Tibial nerve (tissue), 4 donors: ENCODE measurements at regions not wholly inside any gene's neighbourhood (a gene's known extent, or its start where the extent isn't known, plus 50 kb on each side); places are given as distances from the start of the nearest gene placed in this dataset.
A peak's percentile ranks its signal among the peaks of the same experiment; 100 is the strongest.

Source experiments
- DNase-seq, 2 donors: peaks; one replicate each; pipeline ENCODE4 v3.0.0-alpha.2; 2019; ENCODE audit warnings: low spot score in 2 of 2
- H3K27ac ChIP-seq, 4 donors: fragments of 200-600 bp; sonication (generic) in 3 of 4; one replicate each; pipeline ENCODE4 v1.5.1; 2017 to 2019; ENCODE audit warnings: mild to moderate bottlenecking in 1 of 4
- H3K27me3 ChIP-seq, 2 donors: fragments of 200-600 bp; sonication (generic) in 1 of 2; one replicate each; pipeline versions ENCODE4 v1.5.1 to v1.6.0; 2017 to 2019
- H3K36me3 ChIP-seq, 3 donors: fragments of 200-600 bp; sonication (generic); one replicate each; pipeline ENCODE4 v1.5.1; 2018 to 2019
- H3K4me1 ChIP-seq, 4 donors: fragments of 200-600 bp; sonication (generic) in 3 of 4; one replicate each; pipeline ENCODE4 v1.5.1; 2017 to 2019
- H3K4me3 ChIP-seq, 4 donors: fragments of 200-600 bp; sonication (generic) in 3 of 4; one replicate each; pipeline ENCODE4 v1.5.1; 2017 to 2019; ENCODE audit warnings: mild to moderate bottlenecking in 1 of 4, moderate library complexity in 1 of 4
- H3K9me3 ChIP-seq, 4 donors: fragments of 200-600 bp; sonication (generic) in 3 of 4; one replicate each; pipeline ENCODE4 v1.5.1; 2017 to 2019
- EP300 ChIP-seq, 2 donors: sonication (generic); formaldehyde crosslinking; IDR thresholded peaks; one replicate each; pipeline ENCODE4 v1.6.1; 2017; ENCODE audit warnings: antibody characterized with exemption in 2 of 2, mild to moderate bottlenecking in 1 of 2
- POLR2A ChIP-seq, 2 donors: fragments of 450-650 bp; IDR thresholded peaks; one replicate each; pipeline ENCODE4 v1.6.1; 2017; ENCODE audit warnings: antibody characterized with exemption in 2 of 2, mild to moderate bottlenecking in 2 of 2, moderate library complexity in 2 of 2
- WGBS, 2 donors: methylation state at CpG; one replicate each; pipeline ENCODE4 v1.1.5; 2018; 5-methylcytosine and 5-hydroxymethylcytosine counted together
- TF ChIP-seq, protein P1 (sequence below), 5 experiments: fragments of 200-600 bp in 3 of 5; fragments of 450-650 bp in 2 of 5; sonication (generic) in 3 of 5; IDR thresholded peaks; one replicate each; pipeline ENCODE4 v1.5.1; 2016 to 2019; ENCODE audit warnings: antibody characterized with exemption in 5 of 5, mild to moderate bottlenecking in 3 of 5, moderate library complexity in 2 of 5

DNA sequence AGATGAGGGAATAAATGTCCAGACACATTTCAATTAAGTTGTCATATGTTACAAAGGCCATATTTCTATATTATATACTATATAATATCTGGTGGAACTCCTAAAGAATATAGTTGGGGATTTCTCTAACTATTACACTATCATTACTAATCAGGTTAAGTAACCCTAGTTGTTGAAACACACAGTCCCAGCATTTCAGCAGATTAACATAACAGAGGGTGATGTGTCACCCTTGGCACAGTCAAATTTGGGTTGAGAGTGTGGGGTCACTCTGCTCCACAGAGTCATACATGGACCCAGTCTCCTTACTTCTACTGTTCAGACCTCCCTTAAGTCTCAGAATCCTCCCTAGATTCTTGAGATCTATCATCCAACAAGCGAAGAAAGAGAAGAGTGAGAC lies 496.4 kb upstream of the MDFIC2 start:
- Histone ChIP-seq H3K9me3 (no peaks in the 10 kb centered on the region), H3K27me3 (no peaks in the 10 kb centered on the region), H3K36me3 (no peaks in the 10 kb centered on the region), H3K4me3 (no peak overlapping the region), H3K27ac (no peak overlapping the region), H3K4me1 (peaks cover 0 to 9% (median 0%) of the 10 kb centered on the region in 4 donors)
- 91 to 96% methylated on average over 1 of the region's 1 CpG for WGBS, 2 donors
- DNase-seq, result no peak
- no peak for TF ChIP-seq POLR2A (IDR thresholded peaks at IDR 0.05)
- no peak for TF ChIP-seq EP300 (IDR thresholded peaks at IDR 0.05)
- TF ChIP-seq, protein P1, sequence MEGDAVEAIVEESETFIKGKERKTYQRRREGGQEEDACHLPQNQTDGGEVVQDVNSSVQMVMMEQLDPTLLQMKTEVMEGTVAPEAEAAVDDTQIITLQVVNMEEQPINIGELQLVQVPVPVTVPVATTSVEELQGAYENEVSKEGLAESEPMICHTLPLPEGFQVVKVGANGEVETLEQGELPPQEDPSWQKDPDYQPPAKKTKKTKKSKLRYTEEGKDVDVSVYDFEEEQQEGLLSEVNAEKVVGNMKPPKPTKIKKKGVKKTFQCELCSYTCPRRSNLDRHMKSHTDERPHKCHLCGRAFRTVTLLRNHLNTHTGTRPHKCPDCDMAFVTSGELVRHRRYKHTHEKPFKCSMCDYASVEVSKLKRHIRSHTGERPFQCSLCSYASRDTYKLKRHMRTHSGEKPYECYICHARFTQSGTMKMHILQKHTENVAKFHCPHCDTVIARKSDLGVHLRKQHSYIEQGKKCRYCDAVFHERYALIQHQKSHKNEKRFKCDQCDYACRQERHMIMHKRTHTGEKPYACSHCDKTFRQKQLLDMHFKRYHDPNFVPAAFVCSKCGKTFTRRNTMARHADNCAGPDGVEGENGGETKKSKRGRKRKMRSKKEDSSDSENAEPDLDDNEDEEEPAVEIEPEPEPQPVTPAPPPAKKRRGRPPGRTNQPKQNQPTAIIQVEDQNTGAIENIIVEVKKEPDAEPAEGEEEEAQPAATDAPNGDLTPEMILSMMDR (IDR thresholded peaks at IDR 0.05), result no peak

DNA sequence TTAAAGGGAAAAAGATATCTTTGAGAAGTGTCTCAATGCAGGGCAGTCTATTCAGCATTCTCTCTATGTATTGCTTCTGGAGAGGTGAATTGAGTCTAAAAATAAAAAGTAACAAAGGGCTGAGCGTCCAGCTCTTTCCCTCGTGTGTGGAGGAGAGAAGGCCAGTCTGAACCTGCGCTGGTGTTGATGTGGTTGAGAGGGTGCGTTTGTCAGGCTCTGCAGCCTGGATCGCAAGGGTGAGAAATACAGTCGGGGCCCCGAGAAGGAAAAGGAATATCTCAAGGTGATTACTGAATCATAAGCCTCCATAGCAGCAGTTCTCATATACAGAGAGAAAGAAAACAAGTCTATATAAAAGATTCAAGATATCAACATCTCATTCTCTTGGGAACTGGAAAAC lies 494.1 kb upstream of the MDFIC2 start:
- WGBS, 2 donors, result 89% methylated on average over 7 of the region's 7 CpGs
- no peak for DNase-seq
- no peak for TF ChIP-seq EP300 (IDR thresholded peaks at IDR 0.05)
- TF ChIP-seq POLR2A (IDR thresholded peaks at IDR 0.05), result no peak
- TF ChIP-seq, protein P1 (IDR thresholded peaks at IDR 0.05), result no peak

DNA sequence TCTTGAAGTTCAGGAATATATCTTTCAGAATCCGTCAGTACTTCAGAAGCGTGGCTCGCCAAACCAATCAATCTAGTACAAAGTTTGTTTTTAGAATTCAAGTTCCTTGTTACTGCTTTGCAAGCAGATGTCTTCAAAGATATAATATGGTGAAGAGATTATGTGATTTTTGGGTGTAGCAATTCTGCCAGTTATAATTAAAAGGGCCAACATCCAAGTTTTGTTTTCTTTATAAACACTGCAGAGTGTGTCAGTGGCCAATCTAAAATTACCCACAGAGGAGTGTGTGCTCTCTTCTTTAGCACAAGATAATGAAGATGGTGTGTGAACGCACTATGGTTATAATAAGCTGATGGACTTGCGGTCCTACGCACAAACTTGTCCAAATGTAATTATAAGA lies 493.6 kb upstream of the MDFIC2 start:
- 90 to 91% methylated on average over 6 of the region's 6 CpGs for WGBS, 2 donors
- no peaks in the 10 kb centered on the region for H3K36me3 ChIP-seq
- no peaks in the 10 kb centered on the region for H3K9me3 ChIP-seq
- no peak overlapping the region for H3K4me3 ChIP-seq
- no peak overlapping the region for H3K27ac ChIP-seq
- H3K27me3 ChIP-seq, result no peaks in the 10 kb centered on the region
- TF ChIP-seq POLR2A (IDR thresholded peaks at IDR 0.05) (no peak), EP300 (IDR thresholded peaks at IDR 0.05) (no peak)
- TF ChIP-seq, protein P1 (IDR thresholded peaks at IDR 0.05), result no peak
- peaks cover 0 to 9% (median 0%) of the 10 kb centered on the region in 4 donors for H3K4me1 ChIP-seq
- DNase-seq, result no peak

More for the DNA sequence above, 494.1 kb upstream of the MDFIC2 start:
- H3K4me1 ChIP-seq, result peaks cover 0 to 9% (median 0%) of the 10 kb centered on the region in 4 donors
- no peak overlapping the region for H3K27ac ChIP-seq
- no peak overlapping the region for H3K4me3 ChIP-seq
- no peaks in the 10 kb centered on the region for H3K27me3 ChIP-seq
- no peaks in the 10 kb centered on the region for H3K36me3 ChIP-seq
- H3K9me3 ChIP-seq, result no peaks in the 10 kb centered on the region

DNA sequence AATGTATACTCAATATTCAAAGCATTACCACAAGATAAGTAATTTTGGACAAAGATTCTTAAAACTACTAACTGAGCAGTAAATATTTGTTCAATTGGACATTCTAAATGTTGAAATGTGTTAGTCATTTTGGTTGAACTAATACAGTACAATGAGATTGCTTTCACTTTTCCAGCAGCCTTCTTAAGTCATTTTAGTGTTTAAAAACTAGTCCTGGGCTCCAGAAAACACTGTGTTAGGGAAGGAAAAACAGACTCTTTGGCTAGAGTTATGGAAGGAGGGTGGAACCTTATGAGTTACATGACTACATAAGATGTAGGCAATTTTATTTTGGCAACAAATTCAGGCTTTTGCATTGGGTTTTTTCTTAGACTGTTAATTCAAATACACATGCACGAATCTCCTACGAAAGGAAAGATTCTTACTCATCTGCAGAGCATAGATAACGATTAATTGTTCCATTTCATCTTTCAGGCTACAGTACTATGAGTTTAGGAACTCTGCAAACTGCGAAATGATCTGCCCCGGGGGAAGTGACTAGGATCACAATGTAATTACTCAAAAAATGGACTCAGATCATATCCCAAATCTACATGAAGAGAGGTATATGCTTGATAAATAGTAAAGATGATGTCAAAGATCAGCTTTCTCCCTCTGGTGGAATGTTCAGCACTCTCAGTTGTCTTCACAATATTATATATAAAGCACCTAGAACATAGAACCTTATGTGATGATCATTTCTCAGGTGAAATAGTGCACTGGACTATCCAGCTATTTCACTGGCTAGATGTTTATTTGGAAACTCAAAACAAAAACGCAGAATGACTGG lies 492.8 kb upstream of the MDFIC2 start:
- H3K4me1 ChIP-seq, result peaks cover 0 to 9% (median 0%) of the 10 kb centered on the region in 4 donors
- no peak for DNase-seq
- WGBS, 2 donors, result 65 to 66% methylated on average over 6 of the region's 6 CpGs
- TF ChIP-seq EP300 (IDR thresholded peaks at IDR 0.05) (no peak), POLR2A (IDR thresholded peaks at IDR 0.05) (no peak)
- TF ChIP-seq, protein P1 (IDR thresholded peaks at IDR 0.05), result no peak
- H3K9me3 ChIP-seq, result no peaks in the 10 kb centered on the region
- H3K27ac ChIP-seq, result peak overlapping the region in 1 of 4 donors; percentile 27
- H3K36me3 ChIP-seq, result no peaks in the 10 kb centered on the region
- no peaks in the 10 kb centered on the region for H3K27me3 ChIP-seq
- peak overlapping the region in 1 of 4 donors; percentile 22 for H3K4me3 ChIP-seq

DNA sequence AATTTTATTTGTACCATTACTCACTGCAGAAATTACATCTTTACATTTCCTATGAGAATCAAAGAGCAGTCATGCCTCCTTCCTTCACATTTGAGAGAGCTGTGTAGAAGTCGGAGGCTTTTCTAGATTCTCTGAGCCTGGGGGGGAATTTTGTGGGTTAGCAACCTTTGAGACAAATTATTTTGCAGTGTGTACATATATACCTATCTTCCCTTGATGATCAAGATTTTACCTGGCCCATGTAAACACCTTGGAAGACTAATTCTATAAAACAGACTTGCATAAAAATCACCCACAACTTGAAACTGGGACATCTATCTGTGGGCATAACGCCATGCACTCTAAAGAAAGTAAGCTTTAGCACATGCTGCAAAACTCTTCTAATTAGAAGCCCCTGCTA lies 491.5 kb upstream of the MDFIC2 start:
- Histone ChIP-seq H3K27ac (no peak overlapping the region), H3K9me3 (no peaks in the 10 kb centered on the region), H3K4me1 (peaks cover 0 to 9% (median 0%) of the 10 kb centered on the region in 4 donors), H3K36me3 (no peaks in the 10 kb centered on the region), H3K27me3 (no peaks in the 10 kb centered on the region), H3K4me3 (no peak overlapping the region)
- TF ChIP-seq EP300 (IDR thresholded peaks at IDR 0.05), result no peak
- TF ChIP-seq, protein P1 (IDR thresholded peaks at IDR 0.05), result no peak
- TF ChIP-seq POLR2A (IDR thresholded peaks at IDR 0.05), result no peak
- DNase-seq, result no peak
- 95% methylated on average over 2 of the region's 2 CpGs for WGBS, 2 donors
